ENCODE measurements at regions not wholly inside any gene's neighbourhood (a gene's known extent, or its start where the extent isn't known, plus 50 kb on each side); places are given as distances from the start of the nearest gene placed in this dataset.

DNA sequence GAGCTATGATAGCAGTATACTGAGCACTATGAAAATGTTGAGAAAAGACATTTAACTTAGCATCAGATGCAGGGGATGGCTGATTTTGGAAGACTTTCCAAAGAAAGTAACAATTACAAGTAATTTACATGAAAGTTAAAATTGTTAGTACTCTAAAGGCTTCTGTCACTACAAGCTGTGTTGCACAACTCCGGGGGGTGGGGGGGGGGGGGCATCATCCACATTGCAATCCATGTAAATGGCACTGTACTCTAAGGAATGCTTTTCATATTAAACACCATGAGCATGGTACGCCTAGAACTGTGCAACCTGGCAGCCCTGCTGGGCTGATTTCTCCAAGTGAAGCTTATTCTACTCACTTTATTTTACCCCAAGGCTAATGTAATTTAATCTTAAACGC is 363.4 kb downstream of the TMA16 start:
- DNase-seq = no peak
- no peaks in the 10 kb centered on the region for H3K27me3 ChIP-seq
- H3K36me3 ChIP-seq = no peaks in the 10 kb centered on the region
- H3K27ac ChIP-seq = no peak overlapping the region
- 70 to 74% methylated on average over 3 of the region's 3 CpGs for WGBS, 2 donors
- no peak for ATAC-seq
- no peak overlapping the region for H3K4me3 ChIP-seq
- TF ChIP-seq, protein P1, sequence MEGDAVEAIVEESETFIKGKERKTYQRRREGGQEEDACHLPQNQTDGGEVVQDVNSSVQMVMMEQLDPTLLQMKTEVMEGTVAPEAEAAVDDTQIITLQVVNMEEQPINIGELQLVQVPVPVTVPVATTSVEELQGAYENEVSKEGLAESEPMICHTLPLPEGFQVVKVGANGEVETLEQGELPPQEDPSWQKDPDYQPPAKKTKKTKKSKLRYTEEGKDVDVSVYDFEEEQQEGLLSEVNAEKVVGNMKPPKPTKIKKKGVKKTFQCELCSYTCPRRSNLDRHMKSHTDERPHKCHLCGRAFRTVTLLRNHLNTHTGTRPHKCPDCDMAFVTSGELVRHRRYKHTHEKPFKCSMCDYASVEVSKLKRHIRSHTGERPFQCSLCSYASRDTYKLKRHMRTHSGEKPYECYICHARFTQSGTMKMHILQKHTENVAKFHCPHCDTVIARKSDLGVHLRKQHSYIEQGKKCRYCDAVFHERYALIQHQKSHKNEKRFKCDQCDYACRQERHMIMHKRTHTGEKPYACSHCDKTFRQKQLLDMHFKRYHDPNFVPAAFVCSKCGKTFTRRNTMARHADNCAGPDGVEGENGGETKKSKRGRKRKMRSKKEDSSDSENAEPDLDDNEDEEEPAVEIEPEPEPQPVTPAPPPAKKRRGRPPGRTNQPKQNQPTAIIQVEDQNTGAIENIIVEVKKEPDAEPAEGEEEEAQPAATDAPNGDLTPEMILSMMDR (IDR thresholded peaks at IDR 0.05) = no peak
- no peaks in the 10 kb centered on the region for H3K4me1 ChIP-seq
- peaks cover 0 to 2% (median 0%) of the 10 kb centered on the region in 11 donors for H3K9me3 ChIP-seq
- intact Hi-C loops (cut with DNase I) = no loop called here

DNA sequence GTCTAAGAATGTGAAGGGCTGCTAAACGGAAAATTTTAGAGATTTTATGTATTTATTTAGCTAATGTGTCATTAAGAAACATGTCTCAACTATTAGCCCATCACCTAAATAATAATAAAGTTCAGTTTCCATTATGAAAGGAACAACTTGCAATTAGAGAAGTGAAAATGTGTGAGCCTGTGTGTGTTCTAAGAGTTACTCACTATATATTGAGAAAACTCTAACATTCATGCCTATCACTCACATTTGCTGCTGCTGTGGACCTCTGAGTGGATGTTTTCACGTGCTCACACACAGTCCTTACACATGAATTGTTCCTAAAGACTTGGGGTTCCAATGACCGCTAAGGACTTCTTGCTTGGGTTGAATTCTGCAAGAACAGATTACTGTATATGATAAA is 364.0 kb downstream of the TMA16 start:
- no peaks in the 10 kb centered on the region for H3K27me3 ChIP-seq
- H3K9me3 ChIP-seq = no peaks in the 10 kb centered on the region
- no peak for DNase-seq
- H3K4me1 ChIP-seq = no peaks in the 10 kb centered on the region
- no peak overlapping the region for H3K4me3 ChIP-seq
- 59 to 65% methylated on average over 3 of the region's 3 CpGs for WGBS, 2 donors
- TF ChIP-seq, protein P1 (IDR thresholded peaks at IDR 0.05) = no peak
- intact Hi-C loops (cut with DNase I) = no loop called here
- no peaks in the 10 kb centered on the region for H3K36me3 ChIP-seq
- ATAC-seq = no peak
- H3K27ac ChIP-seq = no peak overlapping the region

DNA sequence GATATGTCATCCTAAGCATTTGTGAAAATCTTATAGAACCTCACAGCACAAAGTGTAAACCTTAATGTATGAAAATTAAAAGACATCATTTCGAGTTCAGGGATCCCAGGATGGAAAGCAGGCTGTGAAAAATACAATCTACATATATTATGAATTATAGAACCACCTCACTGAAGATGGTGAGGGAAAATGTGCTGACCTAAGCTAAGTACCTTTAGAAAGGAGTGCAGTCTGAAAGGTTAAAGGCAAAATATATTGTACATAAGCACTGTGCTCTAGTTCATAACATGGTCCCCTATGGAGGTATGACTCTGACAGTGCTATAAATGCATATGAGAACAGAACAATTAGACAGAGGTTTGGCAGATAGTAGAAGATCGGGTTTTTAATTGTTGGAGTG is 368.6 kb downstream of the TMA16 start:
- Histone ChIP-seq H3K27me3 (no peaks in the 10 kb centered on the region), H3K4me3 (no peak overlapping the region), H3K27ac (no peak overlapping the region), H3K9me3 (no peaks in the 10 kb centered on the region), H3K36me3 (no peaks in the 10 kb centered on the region), H3K4me1 (no peaks in the 10 kb centered on the region)
- ATAC-seq (no peak), DNase-seq (no peak)
- TF ChIP-seq, protein P1 (IDR thresholded peaks at IDR 0.05) = no peak
- 52% methylated on average over 2 of the region's 2 CpGs for WGBS, 2 donors
- intact Hi-C loops (cut with DNase I) = no loop called here

DNA sequence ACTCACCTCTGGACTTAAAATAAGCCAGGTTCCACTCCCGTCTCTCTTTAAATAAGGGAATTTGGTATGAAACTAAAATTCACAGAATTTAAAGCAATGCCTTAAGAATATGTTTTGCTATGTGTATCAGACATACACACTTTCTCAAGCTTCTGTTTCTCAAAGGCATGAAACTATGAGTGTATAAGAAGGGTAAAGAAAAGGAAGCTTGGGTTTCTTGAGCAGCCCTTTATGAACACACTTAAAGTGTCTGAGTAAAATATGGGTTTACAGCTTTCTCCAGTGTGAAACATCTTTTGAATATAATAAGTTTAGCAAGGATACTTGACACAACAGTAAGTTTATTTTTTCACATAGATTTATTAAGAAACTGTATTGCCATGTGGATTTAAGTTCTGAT is 370.5 kb downstream of the TMA16 start:
- no peaks in the 10 kb centered on the region for H3K36me3 ChIP-seq
- ATAC-seq (no peak), DNase-seq (no peak)
- intact Hi-C loops (cut with DNase I) = no loop called here
- no peak overlapping the region for H3K4me3 ChIP-seq
- no peaks in the 10 kb centered on the region for H3K27me3 ChIP-seq
- TF ChIP-seq, protein P1 (IDR thresholded peaks at IDR 0.05) = no peak
- no peaks in the 10 kb centered on the region for H3K4me1 ChIP-seq
- no peaks in the 10 kb centered on the region for H3K9me3 ChIP-seq
- H3K27ac ChIP-seq = no peak overlapping the region
- WGBS, 2 donors = 80 to 82% methylated on average over 1 of the region's 1 CpG
